Mesenchymal stem cell (in vitro differentiated cells and primary cell): ENCODE measurements at regions not wholly inside any gene's neighbourhood (a gene's known extent, or its start where the extent isn't known, plus 50 kb on each side); places are given as distances from the start of the nearest gene placed in this dataset.

Experiments
- DNase-seq: peaks from one replicate; pipeline ENCODE4 v3.0.0-alpha.2; 2013
- H2AFZ ChIP-seq: one replicate; pipeline ENCODE4 v1.6.1; 2013; ENCODE audit warnings: low read depth, mild to moderate bottlenecking, control low read depth, inconsistent platforms, low read length, moderate library complexity
- H2AK5ac ChIP-seq: 2 replicates; pipeline ENCODE4 v1.6.1; 2013; ENCODE audit warnings: low read length, moderate library complexity, mild to moderate bottlenecking, inconsistent platforms; ENCODE audit not compliant: severe bottlenecking
- H2BK120ac ChIP-seq: one replicate; pipeline ENCODE4 v1.6.1; 2013; ENCODE audit warnings: low read depth, mild to moderate bottlenecking, inconsistent platforms, low read length, moderate library complexity
- H2BK12ac ChIP-seq, 2 experiments: one replicate each; pipeline ENCODE4 v1.6.1; 2013; ENCODE audit warnings: inconsistent platforms in 2 of 2, low read length in 2 of 2, mild to moderate bottlenecking in 2 of 2, moderate library complexity in 2 of 2, control low read depth in 1 of 2
- H2BK15ac ChIP-seq: one replicate; pipeline ENCODE4 v1.6.1; 2013; ENCODE audit warnings: mild to moderate bottlenecking, low read depth, inconsistent platforms; ENCODE audit not compliant: poor library complexity, severe bottlenecking
- H2BK5ac ChIP-seq: 2 replicates; pipeline ENCODE4 v1.6.1; 2013; ENCODE audit warnings: low read depth, mild to moderate bottlenecking, low read length, control low read depth, inconsistent platforms; ENCODE audit not compliant: poor library complexity, severe bottlenecking
- H3K14ac ChIP-seq, 2 experiments: one replicate each; pipeline ENCODE4 v1.6.1; 2013; ENCODE audit warnings: inconsistent platforms in 2 of 2, low read length in 2 of 2, control low read depth in 1 of 2, mild to moderate bottlenecking in 1 of 2, moderate library complexity in 1 of 2
- H3K18ac ChIP-seq, 2 experiments: one replicate each; pipeline ENCODE4 v1.6.1; 2013; ENCODE audit warnings: inconsistent platforms in 2 of 2, low read length in 2 of 2, control low read depth in 1 of 2, low read depth in 1 of 2, mild to moderate bottlenecking in 1 of 2
- H3K23ac ChIP-seq, 2 experiments: one replicate each; pipeline ENCODE4 v1.6.1; 2013; ENCODE audit warnings: inconsistent platforms in 2 of 2, low read length in 2 of 2, mild to moderate bottlenecking in 2 of 2, moderate library complexity in 2 of 2, control low read depth in 1 of 2
- H3K27ac ChIP-seq: 2 replicates; pipeline ENCODE4 v1.5.1; 2013; ENCODE audit warnings: mild to moderate bottlenecking, moderate library complexity, low read length, control low read depth, inconsistent platforms; ENCODE audit not compliant: poor library complexity, severe bottlenecking
- H3K27me3 ChIP-seq, 2 experiments: 2 replicates each; pipeline versions ENCODE4 v1.6.1 to v1.7.0; 2013; ENCODE audit warnings: low read length in 2 of 2, mild to moderate bottlenecking in 2 of 2, moderate library complexity in 2 of 2, control low read depth in 1 of 2, inconsistent platforms in 1 of 2; ENCODE audit not compliant: control insufficient read depth in 1 of 2, insufficient read depth in 1 of 2
- H3K36me3 ChIP-seq, 2 experiments: 2 replicates each; pipeline versions ENCODE4 v1.6.1 to v1.7.0; 2013; ENCODE audit warnings: low read length in 2 of 2, control low read depth in 1 of 2, inconsistent platforms in 1 of 2, low read depth in 1 of 2, mild to moderate bottlenecking in 1 of 2; ENCODE audit not compliant: insufficient read depth in 2 of 2, control insufficient read depth in 1 of 2
- H3K4ac ChIP-seq, 2 experiments: one replicate each; pipeline ENCODE4 v1.6.1; 2013; ENCODE audit warnings: inconsistent platforms in 2 of 2, low read length in 2 of 2, mild to moderate bottlenecking in 2 of 2, moderate library complexity in 2 of 2, control low read depth in 1 of 2, low read depth in 1 of 2
- H3K4me1 ChIP-seq: 2 replicates; pipeline ENCODE4 v1.6.1; 2013; ENCODE audit warnings: low read depth, low read length, control low read depth; ENCODE audit not compliant: control insufficient read depth, insufficient read depth
- H3K4me2 ChIP-seq: 2 replicates; pipeline ENCODE4 v1.6.1; 2013; ENCODE audit warnings: low read length, mild to moderate bottlenecking, inconsistent platforms; ENCODE audit not compliant: poor library complexity, severe bottlenecking
- H3K4me3 ChIP-seq, 2 experiments: 2 replicates each; pipeline versions ENCODE4 v1.5.1 to v1.7.0; 2013; ENCODE audit warnings: low read length in 2 of 2, mild to moderate bottlenecking in 2 of 2, control low read depth in 1 of 2, low read depth in 1 of 2; ENCODE audit not compliant: insufficient read depth in 1 of 2
- H3K79me1 ChIP-seq: replicated peaks from 2 replicates; pipeline ENCODE4 v1.6.1; 2013; ENCODE audit warnings: mild to moderate bottlenecking, control low read depth, low read length, inconsistent platforms; ENCODE audit not compliant: poor library complexity, severe bottlenecking
- H3K9ac ChIP-seq: 2 replicates; pipeline ENCODE4 v1.7.0; 2013; ENCODE audit warnings: mild to moderate bottlenecking, low read length, moderate library complexity
- H3K9me3 ChIP-seq: 2 replicates; pipeline ENCODE4 v1.7.0; 2013; ENCODE audit warnings: mild to moderate bottlenecking, low read length; ENCODE audit not compliant: control insufficient read depth
- H4K8ac ChIP-seq: one replicate; pipeline ENCODE4 v1.6.1; 2013; ENCODE audit warnings: inconsistent platforms, mild to moderate bottlenecking, low read length, moderate library complexity
- H4K91ac ChIP-seq: one replicate; pipeline ENCODE4 v1.6.1; 2013; ENCODE audit warnings: mild to moderate bottlenecking, low read length, inconsistent platforms
- WGBS: methylation state at CpG from one replicate; pipeline ENCODE4 v1.1.7; 2013; ENCODE audit warnings: mixed read lengths; 5-methylcytosine and 5-hydroxymethylcytosine counted together

DNA sequence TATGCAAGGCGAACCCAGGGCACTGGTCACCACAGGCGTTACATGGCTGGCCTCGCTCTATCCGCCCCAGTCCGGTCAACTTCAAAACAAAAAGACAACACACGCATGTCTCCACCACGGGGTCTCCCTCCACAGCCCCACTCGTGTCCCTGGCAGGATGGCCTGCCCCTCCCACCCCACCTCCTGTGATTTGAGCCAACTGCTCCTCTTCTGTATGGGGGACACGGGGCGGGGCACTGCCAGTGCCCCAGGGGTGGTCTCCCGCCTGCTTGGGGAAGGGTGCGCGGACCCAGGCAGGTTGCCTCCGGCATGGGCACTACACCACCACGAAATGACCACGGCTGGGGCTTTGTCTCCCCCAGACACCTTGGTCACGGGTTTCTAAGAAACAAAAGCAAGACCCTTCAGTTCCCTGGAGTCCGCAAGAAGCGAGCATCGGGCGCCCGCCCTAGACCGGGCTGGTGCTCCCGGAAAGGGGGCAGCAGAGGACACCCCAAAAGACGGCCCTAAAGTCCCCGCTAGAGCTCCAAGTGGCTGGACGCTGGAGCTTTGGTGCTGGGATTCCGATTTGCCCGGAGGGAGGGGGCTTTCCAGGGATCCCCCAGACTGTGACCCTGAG lies 219.3 kb upstream of the PRICKLE2 start:
- Histone ChIP-seq H2AFZ (peak overlapping the region; percentile 62), H3K36me3 (no peaks in the 10 kb centered on the region), H3K4me2 (peak overlapping the region; percentile 87), H3K4me1 (peaks cover 25% of the 10 kb centered on the region), H2BK12ac (peak overlapping the region; percentile 21 to 33), H2BK15ac (peak overlapping the region; percentile 40), H2BK120ac (peak overlapping the region; percentile 77), H3K27me3 (peaks cover 29 to 47% of the 10 kb centered on the region in 2 experiments), H2BK5ac (no peak overlapping the region), H3K27ac (no peak overlapping the region), H3K9me3 (no peaks in the 10 kb centered on the region), H3K4me3 (peak overlapping the region; percentile 62 to 77), H3K23ac (no peak overlapping the region), H2AK5ac (no peak overlapping the region), H4K8ac (peak overlapping the region; percentile 91), H4K91ac (peak overlapping the region; percentile 87), H3K14ac (peak overlapping the region; percentile 11 to 25), H3K4ac (peak overlapping the region in 1 of 2 experiments; percentile 75), H3K18ac (peak overlapping the region; percentile 40 to 59), H3K9ac (peak overlapping the region; percentile 64), H3K79me1 (peaks cover 3% of the 10 kb centered on the region)
- 24% methylated on average over 29 of the region's 29 CpGs for WGBS
- peak; percentile 29 for DNase-seq

DNA sequence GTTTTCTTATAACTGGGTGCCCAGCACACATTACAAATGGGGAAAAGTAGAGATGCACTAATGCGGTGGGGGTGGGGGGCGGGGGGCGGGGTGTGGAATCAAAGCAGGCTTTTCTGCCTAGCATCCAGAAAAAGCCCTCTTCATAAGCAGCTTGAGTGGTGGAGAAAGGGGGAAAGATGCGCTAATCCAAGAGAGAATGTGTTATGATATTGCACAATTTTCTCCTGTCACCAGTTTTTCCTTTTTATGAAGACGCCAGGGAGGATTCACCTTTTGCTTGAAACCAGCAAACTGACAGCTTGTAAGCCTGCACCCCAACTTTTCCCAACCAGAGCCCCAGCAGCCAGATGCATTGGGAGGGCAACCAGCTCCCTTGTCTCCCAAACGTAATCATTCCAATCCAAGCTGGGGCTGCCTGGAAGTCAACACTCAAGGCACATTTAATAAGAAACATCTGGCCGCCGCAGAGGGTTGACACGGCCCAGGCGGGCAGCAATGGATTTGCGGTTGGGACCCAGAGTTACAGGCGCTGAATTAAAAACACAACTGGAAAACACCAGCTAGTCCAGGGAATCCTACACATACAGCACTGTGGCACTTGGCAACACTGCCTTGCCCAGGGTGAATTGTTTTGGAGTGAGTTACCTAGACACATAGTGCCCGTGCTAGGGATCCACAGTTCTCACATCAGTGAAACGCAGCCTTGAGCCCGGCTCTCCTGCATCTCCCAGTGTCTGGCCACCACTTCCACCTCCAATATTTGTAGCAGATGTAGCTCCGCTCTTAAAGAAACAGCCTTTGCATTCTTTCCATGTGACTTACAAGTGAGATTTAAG lies 218.5 kb upstream of the PRICKLE2 start:
- H2BK12ac ChIP-seq = no peak overlapping the region
- H2BK15ac ChIP-seq = no peak overlapping the region
- H2BK120ac ChIP-seq = peak overlapping the region; percentile 22
- peaks cover 27% of the 10 kb centered on the region for H3K4me1 ChIP-seq
- H3K36me3 ChIP-seq = no peaks in the 10 kb centered on the region
- no peak overlapping the region for H4K8ac ChIP-seq
- no peak overlapping the region for H3K14ac ChIP-seq
- no peak overlapping the region for H3K4ac ChIP-seq
- H3K23ac ChIP-seq = no peak overlapping the region
- 50% methylated on average over 14 of the region's 16 CpGs for WGBS
- no peak overlapping the region for H3K9ac ChIP-seq
- no peak overlapping the region for H3K27ac ChIP-seq
- no peak overlapping the region for H2AFZ ChIP-seq
- DNase-seq = peak; percentile 77
- no peak overlapping the region for H3K18ac ChIP-seq
- H3K27me3 ChIP-seq = peaks cover 29 to 53% of the 10 kb centered on the region in 2 experiments
- H3K79me1 ChIP-seq = peaks cover 5% of the 10 kb centered on the region
- H3K4me2 ChIP-seq = no peak overlapping the region
- H2AK5ac ChIP-seq = no peak overlapping the region
- H2BK5ac ChIP-seq = no peak overlapping the region
- no peak overlapping the region for H4K91ac ChIP-seq
- H3K4me3 ChIP-seq = peak overlapping the region in 1 of 2 experiments; percentile 77
- no peaks in the 10 kb centered on the region for H3K9me3 ChIP-seq

DNA sequence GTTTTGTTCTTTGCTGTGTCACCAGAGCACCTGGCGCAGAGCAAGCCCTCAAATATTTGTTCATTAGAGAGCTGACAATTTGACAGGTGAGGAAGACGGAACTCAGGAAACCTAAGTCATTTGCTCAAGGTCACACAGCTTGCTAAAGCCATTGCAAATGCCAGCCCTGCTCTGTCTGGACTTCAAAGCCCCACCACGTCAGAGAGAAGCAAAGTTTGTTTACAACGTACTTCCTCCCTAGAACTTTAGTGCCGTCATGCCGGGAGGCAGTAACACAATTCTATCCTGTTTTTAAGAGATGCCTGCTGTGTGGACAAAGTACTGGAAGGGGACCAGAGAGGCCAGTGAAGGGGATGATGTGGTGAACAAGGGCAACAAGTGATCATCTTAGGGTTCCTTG lies 216.6 kb upstream of the PRICKLE2 start:
- no peak overlapping the region for H2BK15ac ChIP-seq
- peak overlapping the region; percentile 14 to 24 for H2BK12ac ChIP-seq
- no peaks in the 10 kb centered on the region for H3K36me3 ChIP-seq
- no peaks in the 10 kb centered on the region for H3K9me3 ChIP-seq
- H2AFZ ChIP-seq = no peak overlapping the region
- peak overlapping the region; percentile 2 for H2AK5ac ChIP-seq
- H2BK5ac ChIP-seq = no peak overlapping the region
- H4K91ac ChIP-seq = no peak overlapping the region
- H3K18ac ChIP-seq = peak overlapping the region; percentile 38 to 61
- H3K4me3 ChIP-seq = no peak overlapping the region
- H3K27ac ChIP-seq = no peak overlapping the region
- DNase-seq = peak; percentile 71
- no peak overlapping the region for H2BK120ac ChIP-seq
- no peak overlapping the region for H3K23ac ChIP-seq
- peaks cover 29 to 46% of the 10 kb centered on the region in 2 experiments for H3K27me3 ChIP-seq
- peaks cover 28% of the 10 kb centered on the region for H3K4me1 ChIP-seq
- WGBS = 29% methylated on average over 6 of the region's 6 CpGs
- peak overlapping the region in 1 of 2 experiments; percentile 15 for H3K14ac ChIP-seq
- peak overlapping the region in 1 of 2 experiments; percentile 30 for H3K4ac ChIP-seq
- no peak overlapping the region for H3K4me2 ChIP-seq
- peaks cover 5% of the 10 kb centered on the region for H3K79me1 ChIP-seq
- peak overlapping the region; percentile 68 for H4K8ac ChIP-seq
- H3K9ac ChIP-seq = no peak overlapping the region

DNA sequence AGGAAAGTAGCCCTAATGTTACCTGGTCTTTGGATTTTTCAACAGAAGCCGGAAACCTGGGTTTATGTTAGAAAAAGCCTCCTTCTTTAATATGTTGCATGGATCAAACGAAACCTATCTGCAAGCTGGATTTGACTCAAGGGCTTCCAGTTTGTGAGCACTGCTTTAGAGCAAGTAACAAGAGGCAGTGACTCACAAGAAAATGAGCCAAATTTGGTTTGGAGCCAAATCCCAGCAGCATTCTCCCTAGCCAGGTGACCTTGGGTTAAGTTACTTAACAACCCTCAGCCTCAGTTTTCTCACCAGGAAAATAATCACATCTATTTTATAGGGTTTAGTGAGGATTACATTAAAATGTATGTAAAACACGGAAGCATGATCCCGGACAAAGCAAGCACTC lies 215.2 kb upstream of the PRICKLE2 start:
- H3K9me3 ChIP-seq = no peaks in the 10 kb centered on the region
- H2BK5ac ChIP-seq = no peak overlapping the region
- no peak overlapping the region for H3K4me3 ChIP-seq
- H3K4me2 ChIP-seq = peak overlapping the region; percentile 34
- H3K27me3 ChIP-seq = peaks cover 29 to 42% of the 10 kb centered on the region in 2 experiments
- no peak overlapping the region for H3K4ac ChIP-seq
- no peak overlapping the region for H3K9ac ChIP-seq
- H2AK5ac ChIP-seq = peak overlapping the region; percentile 72
- no peak overlapping the region for H2BK12ac ChIP-seq
- no peak overlapping the region for H4K8ac ChIP-seq
- H2BK15ac ChIP-seq = no peak overlapping the region
- H4K91ac ChIP-seq = no peak overlapping the region
- H3K36me3 ChIP-seq = no peaks in the 10 kb centered on the region
- H2AFZ ChIP-seq = no peak overlapping the region
- H3K27ac ChIP-seq = peak overlapping the region; percentile 48
- H3K23ac ChIP-seq = no peak overlapping the region
- H3K4me1 ChIP-seq = peaks cover 27% of the 10 kb centered on the region
- no peak overlapping the region for H2BK120ac ChIP-seq
- H3K14ac ChIP-seq = no peak overlapping the region
- H3K79me1 ChIP-seq = peaks cover 5% of the 10 kb centered on the region
- WGBS = 76% methylated on average over 2 of the region's 4 CpGs
- peak; percentile 82 for DNase-seq
- H3K18ac ChIP-seq = no peak overlapping the region
